ENCODE measurements at regions not wholly inside any gene's neighbourhood (a gene's known extent, or its start where the extent isn't known, plus 50 kb on each side); places are given as distances from the start of the nearest gene placed in this dataset.

DNA sequence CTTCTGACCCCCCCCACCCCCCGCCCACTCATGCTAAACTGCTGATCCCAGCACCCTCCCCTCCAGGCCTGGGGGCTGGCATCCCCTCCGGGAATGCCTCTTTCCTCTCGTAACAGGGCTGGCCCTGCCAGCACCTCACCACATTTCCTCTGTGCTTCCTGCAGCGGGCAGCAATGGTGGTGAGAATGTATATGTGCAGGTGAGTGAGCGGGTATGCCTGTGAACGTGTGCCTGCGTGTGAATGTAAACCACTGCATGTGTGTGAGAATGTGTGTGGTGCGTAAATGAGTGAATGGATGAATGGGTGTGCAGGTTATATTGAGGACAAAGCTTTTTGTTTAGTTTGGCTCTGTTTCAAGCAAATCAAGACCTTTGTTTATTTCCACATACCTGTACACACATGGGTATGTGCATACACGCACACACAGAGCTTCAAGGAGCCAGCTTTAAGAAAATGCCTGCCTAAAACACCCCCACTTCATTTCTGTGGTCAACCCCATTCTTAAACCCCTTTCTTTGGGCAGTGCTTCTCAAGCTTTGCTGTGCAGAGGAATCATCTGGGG, 95.7 kb upstream of the SHB start:
- TF ChIP-seq, protein P1, sequence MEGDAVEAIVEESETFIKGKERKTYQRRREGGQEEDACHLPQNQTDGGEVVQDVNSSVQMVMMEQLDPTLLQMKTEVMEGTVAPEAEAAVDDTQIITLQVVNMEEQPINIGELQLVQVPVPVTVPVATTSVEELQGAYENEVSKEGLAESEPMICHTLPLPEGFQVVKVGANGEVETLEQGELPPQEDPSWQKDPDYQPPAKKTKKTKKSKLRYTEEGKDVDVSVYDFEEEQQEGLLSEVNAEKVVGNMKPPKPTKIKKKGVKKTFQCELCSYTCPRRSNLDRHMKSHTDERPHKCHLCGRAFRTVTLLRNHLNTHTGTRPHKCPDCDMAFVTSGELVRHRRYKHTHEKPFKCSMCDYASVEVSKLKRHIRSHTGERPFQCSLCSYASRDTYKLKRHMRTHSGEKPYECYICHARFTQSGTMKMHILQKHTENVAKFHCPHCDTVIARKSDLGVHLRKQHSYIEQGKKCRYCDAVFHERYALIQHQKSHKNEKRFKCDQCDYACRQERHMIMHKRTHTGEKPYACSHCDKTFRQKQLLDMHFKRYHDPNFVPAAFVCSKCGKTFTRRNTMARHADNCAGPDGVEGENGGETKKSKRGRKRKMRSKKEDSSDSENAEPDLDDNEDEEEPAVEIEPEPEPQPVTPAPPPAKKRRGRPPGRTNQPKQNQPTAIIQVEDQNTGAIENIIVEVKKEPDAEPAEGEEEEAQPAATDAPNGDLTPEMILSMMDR (IDR thresholded peaks at IDR 0.05; ENCODE audit: poor library complexity) = no peak
- TF ChIP-seq EZH2 (IDR thresholded peaks at IDR 0.05; ENCODE audit: borderline replicate concordance) = no peak
- TF ChIP-seq EZH2phosphoT487 (IDR thresholded peaks at IDR 0.05; ENCODE audit: low read depth, severe bottlenecking, unreplicated experiment) = no peak
